SJCRH30 (cell line): ENCODE measurements at regions not wholly inside any gene's neighbourhood (a gene's known extent, or its start where the extent isn't known, plus 50 kb on each side); places are given as distances from the start of the nearest gene placed in this dataset.
A peak's percentile ranks its signal among the peaks of the same experiment; 100 is the strongest.

ENCODE experiments used
- DNase-seq, 2 experiments: peaks; one replicate each; pipeline ENCODE4 v3.0.0-alpha.2; 2015 to 2020
- H3K27ac ChIP-seq: fragments of 250-450 bp; sonication (Bioruptor Pico); 2 replicates; pipeline ENCODE4 v1.5.1; 2020; ENCODE audit warnings: mild to moderate bottlenecking, moderate library complexity
- H3K27me3 ChIP-seq: fragments of 250-450 bp; sonication (Bioruptor Pico); 2 replicates; pipeline ENCODE4 v1.5.1; 2020; ENCODE audit warnings: mild to moderate bottlenecking, moderate library complexity
- H3K36me3 ChIP-seq: fragments of 250-450 bp; sonication (Bioruptor Pico); 2 replicates; pipeline ENCODE4 v1.5.1; 2020; ENCODE audit warnings: mild to moderate bottlenecking, moderate library complexity
- H3K4me1 ChIP-seq: fragments of 250-450 bp; sonication (Bioruptor Pico); 2 replicates; pipeline ENCODE4 v1.5.1; 2020; ENCODE audit warnings: mild to moderate bottlenecking, moderate library complexity
- H3K4me3 ChIP-seq: fragments of 250-450 bp; sonication (Bioruptor Pico); 2 replicates; pipeline ENCODE4 v1.5.1; 2020; ENCODE audit warnings: mild to moderate bottlenecking, moderate library complexity
- H3K9me3 ChIP-seq: fragments of 250-450 bp; sonication (Bioruptor Pico); replicated peaks from 2 replicates; pipeline ENCODE4 v1.5.1; 2020; ENCODE audit warnings: mild to moderate bottlenecking, moderate library complexity

DNA sequence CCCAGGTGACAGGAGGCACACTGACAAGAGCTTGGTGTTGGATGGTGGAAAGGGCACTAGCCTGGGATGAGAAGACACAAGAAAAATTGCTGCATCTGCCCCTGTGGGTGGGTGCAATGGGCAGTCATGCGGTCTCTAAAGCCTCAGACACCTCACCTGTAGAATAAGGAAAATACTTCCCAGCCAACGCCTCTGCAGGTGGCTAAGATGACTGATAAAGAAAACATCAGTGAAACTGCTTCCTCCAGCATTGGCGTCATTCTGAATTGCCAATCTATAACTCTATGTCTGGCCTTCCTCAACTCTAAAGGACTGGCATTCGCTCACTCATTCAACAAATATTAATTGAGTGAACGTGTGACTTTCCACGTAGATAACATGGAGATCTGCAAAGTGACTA is 100.4 kb upstream of the F3 start:
- H3K36me3 ChIP-seq = no peaks in the 10 kb centered on the region

DNA sequence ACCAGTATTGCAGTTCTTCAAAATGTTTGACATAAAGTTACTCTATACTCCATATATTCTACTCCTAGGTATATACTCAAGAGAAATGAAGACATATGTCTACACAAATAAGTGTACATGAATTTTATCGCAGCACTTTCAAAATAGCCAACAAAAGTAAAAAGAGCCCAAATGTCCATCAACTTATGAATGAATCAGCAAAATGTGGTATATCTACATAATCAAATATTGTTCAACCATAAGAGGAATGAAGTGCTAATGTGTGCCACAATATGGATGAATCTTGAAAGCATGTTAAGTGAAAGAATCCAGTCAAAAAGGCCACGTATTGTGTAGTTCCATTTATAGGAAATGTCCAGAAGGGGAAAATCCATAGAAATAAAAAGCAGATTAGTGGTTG is 98.6 kb upstream of the F3 start:
- Histone ChIP-seq H3K27me3 (no peaks in the 10 kb centered on the region), H3K36me3 (no peaks in the 10 kb centered on the region), H3K4me1 (peaks cover 11% of the 10 kb centered on the region), H3K27ac (no peak overlapping the region), H3K4me3 (no peak overlapping the region), H3K9me3 (no peaks in the 10 kb centered on the region)
- DNase-seq = no peak

More for the DNA sequence above, 100.4 kb upstream of the F3 start:
- Histone ChIP-seq H3K4me1 (peaks cover 4% of the 10 kb centered on the region), H3K4me3 (no peak overlapping the region), H3K9me3 (no peaks in the 10 kb centered on the region), H3K27me3 (no peaks in the 10 kb centered on the region), H3K27ac (no peak overlapping the region)
- DNase-seq = no peak

- no peak for DNase-seq
- H3K4me3 ChIP-seq = no peak overlapping the region
- peaks cover 17% of the 10 kb centered on the region for H3K4me1 ChIP-seq
- no peaks in the 10 kb centered on the region for H3K36me3 ChIP-seq
- no peak overlapping the region for H3K27ac ChIP-seq
- peaks cover 8% of the 10 kb centered on the region for H3K9me3 ChIP-seq
- H3K27me3 ChIP-seq = no peaks in the 10 kb centered on the region
Measured at GRCh38 chr1:94637121-94637520, 95.6 kb upstream of the F3 start.

- Histone ChIP-seq H3K36me3 (no peaks in the 10 kb centered on the region), H3K4me3 (no peak overlapping the region), H3K27me3 (no peaks in the 10 kb centered on the region), H3K27ac (no peak overlapping the region), H3K9me3 (peaks cover 9% of the 10 kb centered on the region), H3K4me1 (peaks cover 17% of the 10 kb centered on the region)
- DNase-seq = no peak
Measured at GRCh38 chr1:94636624-94637023, 95.1 kb upstream of the F3 start.

GRCh38 chr1:94636100-94636499 is 94.5 kb upstream of the F3 start:
- Histone ChIP-seq H3K4me3 (no peak overlapping the region), H3K36me3 (no peaks in the 10 kb centered on the region), H3K9me3 (peaks cover 9% of the 10 kb centered on the region), H3K27ac (peak overlapping the region; percentile 33; the same call in 1 of the 2 replicates), H3K27me3 (no peaks in the 10 kb centered on the region), H3K4me1 (peaks cover 17% of the 10 kb centered on the region)
- no peak for DNase-seq

- Histone ChIP-seq H3K4me1 (peaks cover 17% of the 10 kb centered on the region), H3K36me3 (no peaks in the 10 kb centered on the region), H3K4me3 (no peak overlapping the region), H3K27me3 (no peaks in the 10 kb centered on the region), H3K27ac (peak overlapping the region; percentile 33), H3K9me3 (peaks cover 9% of the 10 kb centered on the region)
- DNase-seq = peak; percentile 92 to 96
Measured at GRCh38 chr1:94634977-94635416, 93.4 kb upstream of the F3 start.

DNA sequence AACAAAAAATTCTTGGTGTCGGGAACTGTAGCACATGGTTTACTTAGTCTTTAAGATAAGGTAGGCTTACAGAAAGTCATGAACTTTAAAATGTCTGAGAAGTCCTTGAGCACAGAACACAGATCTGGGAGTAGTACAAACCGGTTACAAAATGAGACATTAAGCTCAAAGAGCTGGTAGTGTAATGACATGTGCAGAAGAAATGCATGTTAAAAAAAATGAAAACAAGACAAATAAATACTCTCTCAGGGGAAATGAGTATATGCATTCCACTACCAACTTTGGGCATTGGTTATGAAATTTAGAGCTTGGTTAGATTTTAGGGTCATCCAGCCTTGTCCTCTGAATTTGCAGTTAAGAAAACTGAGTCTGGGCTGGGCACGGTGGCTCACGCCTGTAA is 91.5 kb upstream of the F3 start:
- H3K4me3 ChIP-seq = no peak overlapping the region
- DNase-seq = no peak
- H3K27me3 ChIP-seq = no peaks in the 10 kb centered on the region
- H3K9me3 ChIP-seq = peaks cover 9% of the 10 kb centered on the region
- H3K36me3 ChIP-seq = no peaks in the 10 kb centered on the region
- no peak overlapping the region for H3K27ac ChIP-seq
- peaks cover 17% of the 10 kb centered on the region for H3K4me1 ChIP-seq

GRCh38 chr1:94629259-94630181 is 88.0 kb upstream of the F3 start:
- no peak overlapping the region for H3K27ac ChIP-seq
- no peaks in the 10 kb centered on the region for H3K27me3 ChIP-seq
- no peak for DNase-seq
- H3K4me1 ChIP-seq = peaks cover 3% of the 10 kb centered on the region; the same call in 1 of the 2 replicates
- H3K9me3 ChIP-seq = peaks cover 9% of the 10 kb centered on the region
- no peak overlapping the region for H3K4me3 ChIP-seq
- H3K36me3 ChIP-seq = no peaks in the 10 kb centered on the region

- no peak for DNase-seq
- no peaks in the 10 kb centered on the region for H3K27me3 ChIP-seq
- H3K36me3 ChIP-seq = no peaks in the 10 kb centered on the region
- H3K4me3 ChIP-seq = no peak overlapping the region
- H3K9me3 ChIP-seq = peaks cover 9% of the 10 kb centered on the region
- no peak overlapping the region for H3K27ac ChIP-seq
- H3K4me1 ChIP-seq = no peaks in the 10 kb centered on the region; the same call in 1 of the 2 replicates
Measured at GRCh38 chr1:94628499-94628843, 86.9 kb upstream of the F3 start.

- Histone ChIP-seq H3K9me3 (peaks cover 8% of the 10 kb centered on the region), H3K4me3 (no peak overlapping the region), H3K27ac (no peak overlapping the region), H3K4me1 (no peaks in the 10 kb centered on the region; the same call in 1 of the 2 replicates), H3K27me3 (no peaks in the 10 kb centered on the region), H3K36me3 (no peaks in the 10 kb centered on the region)
- DNase-seq = no peak
Measured at GRCh38 chr1:94627771-94628498, 86.4 kb upstream of the F3 start.

- Histone ChIP-seq H3K36me3 (no peaks in the 10 kb centered on the region), H3K9me3 (peaks cover 5% of the 10 kb centered on the region; the same call in 1 of the 2 replicates), H3K27ac (no peak overlapping the region), H3K4me1 (peaks cover 13% of the 10 kb centered on the region), H3K27me3 (no peaks in the 10 kb centered on the region), H3K4me3 (no peak overlapping the region)
- DNase-seq = no peak
Measured at GRCh38 chr1:94624203-94624602, 82.6 kb upstream of the F3 start.

GRCh38 chr1:94623560-94624148 is 82.1 kb upstream of the F3 start:
- Histone ChIP-seq H3K27me3 (no peaks in the 10 kb centered on the region), H3K4me1 (peaks cover 13% of the 10 kb centered on the region), H3K4me3 (no peak overlapping the region), H3K9me3 (peaks cover 5% of the 10 kb centered on the region; the same call in 1 of the 2 replicates), H3K27ac (no peak overlapping the region), H3K36me3 (no peaks in the 10 kb centered on the region)
- no peak for DNase-seq

GRCh38 chr1:94622757-94623156 is 81.2 kb upstream of the F3 start:
- no peak overlapping the region for H3K4me3 ChIP-seq
- H3K36me3 ChIP-seq = no peaks in the 10 kb centered on the region
- no peak for DNase-seq
- H3K27ac ChIP-seq = no peak overlapping the region
- no peaks in the 10 kb centered on the region for H3K27me3 ChIP-seq
- peaks cover 7% of the 10 kb centered on the region; the same call in 1 of the 2 replicates for H3K9me3 ChIP-seq
- H3K4me1 ChIP-seq = peaks cover 14% of the 10 kb centered on the region

GRCh38 chr1:94621802-94622201 is 80.2 kb upstream of the F3 start:
- H3K27me3 ChIP-seq = no peaks in the 10 kb centered on the region
- no peaks in the 10 kb centered on the region for H3K36me3 ChIP-seq
- H3K4me1 ChIP-seq = peaks cover 22% of the 10 kb centered on the region
- DNase-seq = no peak
- H3K9me3 ChIP-seq = peaks cover 8% of the 10 kb centered on the region; the same call in 1 of the 2 replicates
- no peak overlapping the region for H3K27ac ChIP-seq
- no peak overlapping the region for H3K4me3 ChIP-seq

DNA sequence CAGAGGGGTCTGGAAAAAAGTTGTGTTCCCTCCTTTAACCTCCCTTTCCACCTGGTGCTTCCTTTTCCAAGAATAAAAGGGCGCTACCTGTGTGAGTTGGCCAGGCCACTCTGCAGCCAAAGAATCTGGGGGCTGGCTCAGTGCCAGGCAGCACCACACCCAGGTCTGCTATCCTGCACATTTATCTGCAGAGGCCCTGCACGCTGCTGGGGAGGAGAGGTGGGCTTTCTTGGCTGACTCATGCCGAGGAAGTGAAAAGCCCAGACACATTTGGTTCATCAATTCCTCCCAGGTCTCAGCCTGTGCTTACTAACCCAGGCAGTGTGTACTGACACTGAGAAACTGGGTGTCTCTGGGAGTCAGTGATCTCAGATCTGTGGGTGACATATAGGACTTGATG is 79.8 kb upstream of the F3 start:
- no peak for DNase-seq
- Histone ChIP-seq H3K27me3 (no peaks in the 10 kb centered on the region), H3K27ac (no peak overlapping the region), H3K36me3 (no peaks in the 10 kb centered on the region), H3K4me1 (peaks cover 26% of the 10 kb centered on the region), H3K9me3 (peaks cover 8% of the 10 kb centered on the region; the same call in 1 of the 2 replicates), H3K4me3 (no peak overlapping the region)
